NCI-H146 treated with DMSO at 0.1 percent for 48 hours (cell line): ENCODE measurements at regions not wholly inside any gene's neighbourhood (a gene's known extent, or its start where the extent isn't known, plus 50 kb on each side); places are given as distances from the start of the nearest gene placed in this dataset.
A peak's percentile ranks its signal among the peaks of the same experiment; 100 is the strongest.
"Not testable (repeated sequence)": the region's sequence is repeated elsewhere in the genome, so short reads cannot be mapped to it uniquely, and the experiment has no call there.

Experiments
- DNase-seq: peaks from one replicate; lab custom pipeline; 2025; ENCODE audit not compliant: unreplicated experiment; lab: John Stamatoyannopoulos, UW

DNA sequence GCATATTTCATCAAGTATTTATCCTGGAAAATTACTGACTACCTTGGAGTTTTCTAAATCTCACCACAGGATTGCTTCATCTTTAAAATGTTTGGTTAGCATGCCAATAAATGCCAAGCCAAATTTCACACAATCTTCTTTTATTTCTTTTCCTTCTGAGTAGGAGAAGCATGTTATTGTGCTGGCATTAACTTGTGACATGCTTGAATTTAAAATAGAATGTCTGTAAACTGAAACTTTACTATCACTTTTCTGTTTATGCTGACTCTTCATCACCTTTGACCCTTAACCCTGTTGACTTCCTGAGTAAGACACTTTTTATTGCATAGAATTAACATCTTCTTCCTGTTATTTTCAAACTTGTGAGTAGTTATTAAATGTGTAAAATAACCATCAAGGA lies 56.2 kb upstream of the LRRTM4 start:
- no peak for DNase-seq

DNA sequence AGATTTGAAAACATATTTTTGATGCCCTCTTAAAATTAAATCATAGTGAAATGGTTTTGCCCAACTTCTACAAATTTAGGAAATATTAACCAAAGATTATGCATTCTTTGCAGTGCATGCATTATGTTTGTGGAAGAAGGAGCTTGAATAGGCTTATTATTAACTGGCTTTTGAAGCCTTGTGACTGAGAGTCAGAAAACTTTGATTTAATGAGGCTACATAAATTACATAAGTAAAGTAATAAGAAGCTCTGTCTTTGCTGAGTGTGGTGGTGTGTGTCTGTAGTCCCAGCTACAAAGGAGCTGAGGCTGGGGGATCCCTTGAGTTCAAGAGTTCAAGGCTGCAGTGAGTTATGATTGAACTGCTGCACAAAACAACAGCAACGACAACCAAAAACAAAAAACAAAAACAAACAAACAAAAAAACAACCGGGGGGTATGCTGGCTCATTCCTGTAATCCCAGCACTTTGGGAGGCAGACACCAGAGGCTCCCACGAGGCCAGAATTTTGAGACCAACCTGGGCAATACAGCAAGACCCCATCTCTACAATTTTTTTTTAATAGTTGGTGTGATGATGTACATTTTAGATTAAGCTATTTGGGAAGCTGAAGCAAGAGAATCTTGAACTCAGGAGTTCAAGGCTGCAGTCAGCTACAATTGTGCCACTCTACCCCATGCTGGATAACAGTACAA lies 57.0 kb upstream of the LRRTM4 start:
- DNase-seq = no peak

DNA sequence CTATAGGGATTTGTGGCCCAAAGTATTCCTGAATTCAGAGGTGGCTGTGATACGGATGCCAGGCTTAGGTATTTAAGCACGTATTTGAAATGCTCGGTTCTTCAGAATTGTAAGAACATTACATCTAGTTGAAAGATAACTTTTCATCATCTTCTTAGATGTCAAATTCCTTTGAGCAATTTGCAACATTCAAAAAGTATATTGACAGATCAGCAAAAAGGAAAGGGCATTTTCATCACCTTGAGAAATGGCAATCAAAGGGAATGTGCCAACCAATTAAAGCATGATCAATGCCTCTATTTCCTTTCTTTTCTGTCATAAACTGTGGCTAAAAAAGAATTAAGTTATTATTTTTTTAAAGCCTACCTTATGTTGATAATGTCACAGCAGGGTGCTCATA lies 66.3 kb upstream of the LRRTM4 start:
- DNase-seq = no peak

- no peak for DNase-seq
These were observed 68.2 kb upstream of the LRRTM4 start for GRCh38 chr2:77590298-77590917.

- not testable (repeated sequence) for DNase-seq
These were observed 70.8 kb upstream of the LRRTM4 start for GRCh38 chr2:77592955-77593354.

- DNase-seq = no peak
These were observed 80.6 kb upstream of the LRRTM4 start for GRCh38 chr2:77602771-77603170.

GRCh38 chr2:77604953-77605929 lies 83.1 kb upstream of the LRRTM4 start:
- no peak for DNase-seq

GRCh38 chr2:77608510-77608909 lies 86.3 kb upstream of the LRRTM4 start:
- no peak for DNase-seq

GRCh38 chr2:77629539-77629938 lies 107.4 kb upstream of the LRRTM4 start:
- DNase-seq = peak; percentile 85

- DNase-seq = no peak
These were observed 108.8 kb upstream of the LRRTM4 start for GRCh38 chr2:77631007-77631406.

GRCh38 chr2:77633601-77634000 lies 111.4 kb upstream of the LRRTM4 start:
- DNase-seq = no peak

DNA sequence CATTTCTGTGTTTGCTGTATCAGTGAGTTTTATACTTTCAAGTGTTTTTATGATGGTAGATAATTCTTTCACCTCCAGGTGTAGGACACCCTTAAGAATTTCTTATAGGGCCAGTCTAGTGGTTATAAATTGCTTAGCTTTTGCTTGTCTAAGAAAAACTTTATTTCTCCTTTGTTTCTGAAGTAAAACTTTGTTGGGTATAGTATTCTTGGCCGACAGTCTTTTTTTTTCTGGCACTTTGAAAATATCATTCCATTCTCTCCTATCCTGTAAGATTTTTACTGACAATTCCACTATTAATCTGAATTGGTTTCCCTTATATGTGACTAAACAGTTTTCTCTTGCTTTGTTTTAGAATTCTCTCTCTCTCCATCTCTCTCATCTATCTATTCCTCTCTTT lies 118.7 kb upstream of the LRRTM4 start:
- DNase-seq = no peak

DNA sequence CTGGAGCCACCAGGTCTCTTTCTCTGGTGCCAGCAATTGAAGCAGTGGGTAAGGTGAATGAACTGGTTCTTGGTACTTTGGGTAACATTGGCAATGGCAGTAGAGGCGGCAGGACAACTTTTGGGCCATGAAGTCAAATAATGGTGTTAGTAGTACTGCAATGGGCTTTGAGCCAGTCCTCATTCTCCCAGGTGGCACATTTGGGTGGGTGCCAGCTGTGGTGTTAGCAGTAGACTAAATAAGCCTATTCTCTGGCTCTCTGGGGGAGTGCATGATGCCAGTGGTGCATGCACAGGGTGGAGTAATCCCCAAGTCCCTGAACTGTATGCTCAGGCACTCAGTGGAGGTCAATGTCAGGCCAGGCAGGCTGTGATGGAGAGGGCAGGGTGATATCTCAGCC lies 120.2 kb upstream of the LRRTM4 start:
- DNase-seq = no peak

DNA sequence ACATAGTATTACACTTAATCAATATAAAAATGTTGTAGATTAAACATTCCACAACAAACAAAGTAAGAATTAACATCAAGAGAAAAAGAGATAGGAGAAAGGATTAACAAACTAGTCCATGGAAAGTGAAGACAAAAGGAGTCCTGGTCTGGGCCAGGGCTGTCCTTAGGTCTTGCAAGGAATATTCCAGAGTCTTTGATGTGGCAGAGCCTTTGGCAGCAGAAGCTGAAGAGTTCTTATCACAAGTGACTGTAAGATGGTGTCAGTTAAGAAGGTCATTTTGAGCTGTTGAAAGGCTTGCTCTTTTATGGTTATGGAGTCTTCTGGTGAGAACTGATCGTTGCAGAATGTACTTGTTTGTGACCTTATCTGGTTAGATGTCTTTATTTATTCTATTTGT lies 127.7 kb upstream of the LRRTM4 start:
- no peak for DNase-seq

DNA sequence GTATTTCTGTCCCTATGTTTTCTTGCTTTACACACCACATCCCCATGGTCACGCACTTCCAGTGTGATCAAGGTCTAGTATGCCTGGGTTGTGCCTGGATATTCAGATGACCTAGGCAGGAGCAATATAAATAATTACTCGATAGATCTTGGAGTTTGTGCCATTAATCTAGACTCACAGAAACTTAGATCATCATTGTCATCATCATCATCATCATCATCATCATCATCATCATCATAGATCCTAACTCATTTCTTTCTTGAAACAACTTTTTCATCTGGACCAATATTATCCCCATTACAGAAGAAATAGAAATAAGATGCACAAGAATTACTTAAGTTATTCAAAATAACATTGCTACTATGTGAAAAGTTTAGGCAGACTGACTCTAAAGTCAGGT lies 130.3 kb upstream of the LRRTM4 start:
- DNase-seq = no peak

DNA sequence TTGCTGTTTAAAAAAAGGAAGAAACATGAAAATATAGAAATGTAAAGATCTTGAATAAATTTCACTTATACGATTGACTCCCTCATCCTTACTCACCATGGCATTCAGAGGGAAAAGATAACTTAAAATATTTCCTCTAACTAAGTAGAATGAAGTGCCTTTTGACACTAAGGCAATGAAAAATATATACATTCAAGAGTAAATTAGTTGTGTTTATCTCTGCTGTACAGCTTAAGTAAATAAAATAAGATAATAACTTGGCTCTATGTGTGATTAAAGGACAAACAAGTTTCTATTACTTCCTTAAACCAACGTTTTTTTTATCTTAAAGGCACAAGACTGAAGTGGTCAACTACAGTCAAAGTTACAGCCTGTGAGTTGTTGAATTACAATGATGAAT lies 142.3 kb upstream of the LRRTM4 start:
- no peak for DNase-seq

DNA sequence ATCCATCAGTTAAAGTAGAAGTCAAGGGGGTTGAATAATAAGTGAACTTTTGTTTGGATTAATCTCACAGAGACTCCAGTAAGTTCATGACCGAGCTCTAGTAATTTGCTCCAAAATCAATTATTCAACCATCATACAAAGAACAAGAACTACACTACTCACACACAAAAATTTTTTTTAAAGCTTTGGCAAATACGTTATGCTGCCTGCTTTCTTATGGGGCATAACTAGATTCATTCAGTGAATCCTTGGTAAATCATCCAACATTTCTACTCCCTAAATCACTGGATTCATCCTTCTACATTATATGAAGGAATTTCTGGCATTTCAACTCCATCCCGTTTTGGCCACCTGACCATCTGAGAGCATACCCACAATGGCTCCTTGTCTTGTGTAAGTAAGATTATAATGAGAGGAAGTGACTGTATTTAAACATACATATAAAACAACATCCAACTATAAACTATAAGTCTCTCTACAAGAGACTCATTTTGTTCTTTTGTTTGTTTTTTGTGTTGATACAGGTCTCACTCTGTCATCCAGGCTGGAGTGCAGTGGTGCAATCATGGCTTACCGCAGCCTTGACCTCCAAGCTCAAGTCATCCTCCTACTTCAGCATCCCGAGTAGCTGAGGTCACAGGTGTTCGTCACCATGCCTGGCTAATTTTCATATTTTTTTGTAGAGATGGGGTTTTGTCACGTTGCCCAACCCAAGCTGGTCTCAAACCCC lies 144.2 kb upstream of the LRRTM4 start:
- DNase-seq = no peak

DNA sequence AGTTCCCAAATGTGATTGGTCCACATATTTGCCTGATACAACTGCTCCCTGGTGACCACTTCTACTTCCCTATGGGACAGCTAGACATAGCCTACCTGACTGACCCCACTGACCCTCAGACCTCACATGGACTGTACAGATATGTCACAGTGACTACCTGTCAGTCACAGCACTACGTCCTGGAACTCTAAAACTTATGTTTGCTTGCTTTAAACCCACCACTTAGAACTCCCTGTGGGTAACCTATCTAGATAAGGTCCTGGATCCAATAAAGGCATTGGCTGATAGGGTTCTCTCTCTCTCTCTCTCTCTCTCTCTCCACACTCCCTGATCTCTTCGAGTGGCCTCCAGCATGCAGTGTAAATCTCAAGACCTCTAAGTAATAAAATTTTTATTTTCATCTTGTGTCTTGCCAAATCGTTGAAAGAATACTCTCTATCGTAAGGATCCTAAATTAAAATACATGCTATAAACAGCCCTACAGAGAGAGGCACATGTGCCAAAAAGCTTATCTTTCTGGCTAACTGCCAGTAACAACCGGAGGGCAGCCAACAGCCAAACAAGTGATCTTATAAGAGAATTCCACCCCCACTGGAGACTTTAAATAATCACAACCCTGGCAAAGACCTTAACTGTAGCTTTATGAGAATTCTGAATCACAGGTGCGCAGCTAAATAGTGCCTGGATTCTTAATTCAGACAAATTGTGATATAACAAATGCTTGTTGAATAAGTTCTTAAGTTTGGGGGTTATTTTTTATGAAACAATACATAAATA lies 162.6 kb upstream of the LRRTM4 start:
- not testable (repeated sequence) for DNase-seq

DNA sequence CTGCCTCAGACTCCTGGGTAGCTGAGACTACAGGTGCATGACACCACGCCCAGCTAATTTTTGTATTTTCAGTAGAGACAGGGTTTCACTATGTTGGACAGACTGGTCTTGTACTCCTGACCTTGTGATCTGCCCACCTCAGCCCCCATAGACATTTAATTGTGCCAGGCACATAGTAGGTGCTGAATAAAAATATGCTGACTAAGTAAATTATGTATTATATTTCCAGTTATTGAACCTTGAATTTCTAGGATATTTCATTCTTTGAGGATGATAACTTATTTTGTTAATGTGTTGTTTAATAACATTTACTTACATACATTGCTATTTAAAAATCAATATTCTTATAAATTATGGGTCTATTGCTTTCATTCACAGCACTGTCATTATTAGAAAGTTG lies 190.4 kb upstream of the LRRTM4 start:
- no peak for DNase-seq

DNA sequence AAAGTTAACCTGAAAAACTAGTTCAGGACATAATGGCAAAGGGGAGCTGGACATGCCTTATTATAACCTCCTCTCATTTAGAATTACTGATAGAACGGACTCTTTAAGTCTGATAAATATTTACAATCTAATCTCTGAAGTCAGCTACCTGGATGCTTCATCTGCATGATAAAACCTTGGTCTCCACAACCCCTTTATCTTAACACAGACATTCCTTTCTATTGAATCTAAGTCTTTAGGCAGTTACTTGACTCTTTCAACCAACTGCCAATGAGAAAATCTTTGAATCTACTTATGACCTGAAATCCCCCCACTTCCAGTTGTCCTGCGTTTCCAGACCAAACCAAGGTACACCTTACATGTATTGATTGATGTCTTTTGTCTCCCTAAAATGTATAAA lies 191.2 kb upstream of the LRRTM4 start:
- DNase-seq = no peak
